Endodermal cell (in vitro differentiated cells): ENCODE measurements at regions not wholly inside any gene's neighbourhood (a gene's known extent, or its start where the extent isn't known, plus 50 kb on each side); places are given as distances from the start of the nearest gene placed in this dataset.
"Not testable (repeated sequence)": the region's sequence is repeated elsewhere in the genome, so short reads cannot be mapped to it uniquely, and the experiment has no call there.

Experiments used
- DNase-seq: peaks from one replicate; pipeline ENCODE4 v3.0.0-alpha.2; 2017
- H3K27ac ChIP-seq: 2 replicates; pipeline ENCODE4 v1.5.1; 2013; ENCODE audit warnings: mild to moderate bottlenecking, low read depth, low read length, moderate library complexity
- H3K27me3 ChIP-seq: 2 replicates; pipeline ENCODE4 v1.6.1; 2013; ENCODE audit warnings: mild to moderate bottlenecking, low read length, moderate library complexity; ENCODE audit not compliant: insufficient read depth, control insufficient read depth, poor library complexity, severe bottlenecking
- H3K36me3 ChIP-seq: 2 replicates; pipeline ENCODE4 v1.7.0; 2013; ENCODE audit warnings: mild to moderate bottlenecking, low read length, moderate library complexity; ENCODE audit not compliant: control insufficient read depth, insufficient read depth
- H3K4me1 ChIP-seq: one replicate; pipeline ENCODE4 v1.7.0; 2013; ENCODE audit warnings: low read length; ENCODE audit not compliant: control insufficient read depth, insufficient read depth
- H3K4me3 ChIP-seq: 2 replicates; pipeline ENCODE4 v1.5.1; 2013; ENCODE audit warnings: mild to moderate bottlenecking, low read length, moderate library complexity
- H3K9ac ChIP-seq: 2 replicates; pipeline ENCODE4 v1.6.1; 2013; ENCODE audit warnings: mild to moderate bottlenecking, low read length, moderate library complexity; ENCODE audit not compliant: poor library complexity, severe bottlenecking; ENCODE audit errors: extremely low read depth
- H3K9me3 ChIP-seq: 2 replicates; pipeline ENCODE4 v1.6.1; 2013; ENCODE audit warnings: mild to moderate bottlenecking, low read length, moderate library complexity; ENCODE audit not compliant: control insufficient read depth
- H3K27ac Mint-ChIP-seq: 2 replicates; pipeline ENCODE4 v1.8.0; 2020; ENCODE audit warnings: mixed read lengths
- H3K27me3 Mint-ChIP-seq: 2 replicates; pipeline ENCODE4 v1.8.0; 2021; ENCODE audit warnings: mild to moderate bottlenecking, mixed read lengths; ENCODE audit not compliant: insufficient read depth
- H3K36me3 Mint-ChIP-seq: 2 replicates; pipeline ENCODE4 v1.8.0; 2020; ENCODE audit warnings: low read depth, mixed read lengths
- H3K4me1 Mint-ChIP-seq: 2 replicates; pipeline ENCODE4 v1.8.0; 2020; ENCODE audit warnings: mixed read lengths
- H3K4me3 Mint-ChIP-seq: 2 replicates; pipeline ENCODE4 v1.8.0; 2020; ENCODE audit warnings: mild to moderate bottlenecking, moderate library complexity, mixed read lengths
- H3K9me3 Mint-ChIP-seq: 2 replicates; pipeline ENCODE4 v1.8.0; 2020; ENCODE audit warnings: mild to moderate bottlenecking, mixed read lengths
- WGBS, 2 experiments: methylation state at CpG; one replicate each; pipeline versions ENCODE4 v1.1.5 to v1.1.7; 2013; ENCODE audit warnings: missing lambda C conversion rate in 2 of 2, mixed read lengths in 1 of 2; ENCODE audit not compliant: insufficient coverage in 1 of 2, insufficient read length in 1 of 2; 5-methylcytosine and 5-hydroxymethylcytosine counted together

DNA sequence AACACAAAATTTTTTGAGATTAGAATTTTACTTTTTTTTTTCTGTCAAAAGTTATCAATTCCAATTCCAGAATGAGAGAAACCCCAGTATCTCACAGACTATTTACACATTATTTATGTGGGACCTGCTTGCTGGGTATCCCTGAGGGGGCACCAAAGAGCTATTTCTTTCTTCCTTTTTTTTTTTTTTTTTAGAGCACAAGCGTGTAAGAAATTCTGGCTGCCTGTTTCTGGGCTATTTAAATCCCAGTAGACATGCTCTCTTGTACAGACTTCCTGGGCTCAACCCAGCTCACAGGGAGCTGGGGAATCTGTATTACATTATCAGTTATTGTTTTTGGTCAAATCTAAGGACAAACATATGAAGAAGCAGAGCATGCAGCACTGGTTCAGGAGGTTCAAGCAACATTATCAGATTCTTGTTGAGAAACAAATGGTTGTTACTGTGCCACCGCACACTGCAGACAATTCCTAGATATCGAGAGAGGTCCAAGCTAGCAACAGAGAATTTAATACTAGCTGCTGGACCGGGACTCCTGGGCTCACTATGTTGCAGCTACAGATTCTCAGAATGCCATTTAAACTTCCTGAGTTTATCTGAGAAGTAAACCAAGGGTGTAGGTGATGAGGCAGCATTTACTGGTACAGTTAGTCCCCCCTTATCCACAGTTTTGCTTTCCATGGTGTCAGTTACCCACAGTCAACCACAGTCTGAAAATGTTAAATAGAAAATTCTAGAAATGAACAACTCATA lies 83.3 kb upstream of the NBPF26 start:
- H3K27me3 Mint-ChIP-seq, H3K27ac Mint-ChIP-seq, DNase-seq, H3K36me3 ChIP-seq, H3K27me3 ChIP-seq, H3K9me3 ChIP-seq, H3K36me3 Mint-ChIP-seq, H3K27ac ChIP-seq, H3K9me3 Mint-ChIP-seq, H3K9ac ChIP-seq, H3K4me3 ChIP-seq, H3K4me1 ChIP-seq, H3K4me1 Mint-ChIP-seq, H3K4me3 Mint-ChIP-seq: not testable (repeated sequence)
- WGBS, 2 experiments: no CpG with 5 or more reads among the region's 4 CpGs

GRCh38 chr1:120641014-120641302 lies 82.8 kb upstream of the NBPF26 start:
- H3K27ac Mint-ChIP-seq, H3K4me3 Mint-ChIP-seq, H3K4me1 Mint-ChIP-seq, H3K4me3 ChIP-seq, DNase-seq, H3K36me3 ChIP-seq, H3K27me3 Mint-ChIP-seq, H3K27me3 ChIP-seq, H3K9me3 ChIP-seq, H3K36me3 Mint-ChIP-seq, H3K9ac ChIP-seq, H3K4me1 ChIP-seq, H3K27ac ChIP-seq, H3K9me3 Mint-ChIP-seq: not testable (repeated sequence)
- no CpG with 5 or more reads among the region's 3 CpGs for WGBS, 2 experiments

- H3K9ac ChIP-seq, H3K36me3 ChIP-seq, H3K4me3 ChIP-seq, H3K27ac ChIP-seq, DNase-seq, H3K4me3 Mint-ChIP-seq, H3K27me3 Mint-ChIP-seq, H3K4me1 ChIP-seq, H3K9me3 Mint-ChIP-seq, H3K9me3 ChIP-seq, H3K27me3 ChIP-seq, H3K27ac Mint-ChIP-seq, H3K36me3 Mint-ChIP-seq, H3K4me1 Mint-ChIP-seq: not testable (repeated sequence)
- no CpG with 5 or more reads among the region's 2 CpGs for WGBS, 2 experiments
Observed at GRCh38 chr1:120647182-120647581, 76.6 kb upstream of the NBPF26 start.

GRCh38 chr1:120648915-120649623 lies 74.7 kb upstream of the NBPF26 start:
- not testable (repeated sequence) for H3K9ac ChIP-seq, H3K27ac Mint-ChIP-seq, H3K27ac ChIP-seq, H3K9me3 ChIP-seq, H3K36me3 Mint-ChIP-seq, H3K4me1 Mint-ChIP-seq, H3K27me3 ChIP-seq, H3K4me3 Mint-ChIP-seq, H3K9me3 Mint-ChIP-seq, H3K36me3 ChIP-seq, H3K27me3 Mint-ChIP-seq, DNase-seq, H3K4me3 ChIP-seq, H3K4me1 ChIP-seq
- no CpG with 5 or more reads among the region's 7 CpGs for WGBS, 2 experiments

- not testable (repeated sequence) for H3K36me3 Mint-ChIP-seq, DNase-seq, H3K27me3 Mint-ChIP-seq, H3K27me3 ChIP-seq, H3K36me3 ChIP-seq, H3K4me3 ChIP-seq, H3K9me3 Mint-ChIP-seq, H3K27ac Mint-ChIP-seq, H3K4me1 Mint-ChIP-seq, H3K4me1 ChIP-seq, H3K27ac ChIP-seq, H3K9me3 ChIP-seq, H3K4me3 Mint-ChIP-seq, H3K9ac ChIP-seq
- no CpG with 5 or more reads among the region's 2 CpGs for WGBS, 2 experiments
Observed at GRCh38 chr1:120649730-120650129, 74.0 kb upstream of the NBPF26 start.

DNA sequence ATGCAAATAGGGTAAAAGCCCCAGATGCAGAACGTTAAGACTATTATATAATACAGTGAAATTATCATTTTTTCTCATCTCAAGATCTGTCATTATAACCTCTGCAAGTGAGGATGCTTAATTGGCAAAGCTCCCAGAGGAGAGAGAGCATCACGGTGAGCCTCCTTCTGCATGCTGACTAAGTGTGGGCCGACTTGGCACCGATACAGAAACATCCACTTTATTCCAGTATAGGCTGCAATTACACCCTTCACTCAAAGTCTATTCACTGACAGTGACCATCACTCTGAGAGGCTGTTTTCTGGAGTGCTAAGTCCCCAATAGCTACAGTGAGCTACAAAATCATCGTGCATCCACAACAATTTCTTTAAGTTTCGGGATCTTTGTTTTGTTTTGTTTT lies 69.6 kb upstream of the NBPF26 start:
- H3K27ac ChIP-seq, H3K27me3 ChIP-seq, H3K27me3 Mint-ChIP-seq, H3K9ac ChIP-seq, H3K9me3 ChIP-seq, H3K27ac Mint-ChIP-seq, H3K36me3 Mint-ChIP-seq, H3K4me1 Mint-ChIP-seq, H3K36me3 ChIP-seq, H3K4me3 Mint-ChIP-seq, H3K4me3 ChIP-seq, H3K4me1 ChIP-seq, DNase-seq, H3K9me3 Mint-ChIP-seq: not testable (repeated sequence)
- no CpG with 5 or more reads among the region's 6 CpGs for WGBS, 2 experiments

DNA sequence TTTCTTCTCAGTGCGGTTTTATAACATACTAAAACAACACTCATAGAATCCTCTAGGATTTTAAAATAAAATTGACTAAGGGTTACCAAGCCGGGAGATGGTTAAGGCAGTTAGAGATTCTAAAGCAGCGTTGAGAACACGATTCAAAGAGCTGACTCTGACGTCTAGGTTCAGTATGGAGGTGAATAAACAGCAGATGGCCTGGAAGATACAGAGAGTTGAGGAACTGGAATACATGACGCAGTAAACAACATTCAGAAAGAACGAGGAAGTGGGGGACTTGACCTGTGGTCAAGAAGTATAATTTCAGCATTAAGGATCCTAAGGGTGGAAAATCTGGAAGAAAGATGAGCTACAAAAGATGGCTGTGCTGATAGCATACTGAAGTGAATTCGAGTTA lies 68.4 kb upstream of the NBPF26 start:
- H3K27ac Mint-ChIP-seq, DNase-seq, H3K4me1 Mint-ChIP-seq, H3K4me3 ChIP-seq, H3K4me1 ChIP-seq, H3K27me3 ChIP-seq, H3K9ac ChIP-seq, H3K27ac ChIP-seq, H3K4me3 Mint-ChIP-seq, H3K36me3 ChIP-seq, H3K9me3 ChIP-seq, H3K36me3 Mint-ChIP-seq, H3K9me3 Mint-ChIP-seq, H3K27me3 Mint-ChIP-seq: not testable (repeated sequence)
- WGBS, 2 experiments: no CpG with 5 or more reads among the region's 8 CpGs
